HFFc6 (cell line): ENCODE measurements at regions not wholly inside any gene's neighbourhood (a gene's known extent, or its start where the extent isn't known, plus 50 kb on each side); places are given as distances from the start of the nearest gene placed in this dataset.
"Not testable (repeated sequence)": the region's sequence is repeated elsewhere in the genome, so short reads cannot be mapped to it uniquely, and the experiment has no call there.

Experiments
- DNase-seq: peaks from one replicate; pipeline ENCODE4 v3.0.0-alpha.2; 2018
- H3K27ac Mint-ChIP-seq: 2 replicates; pipeline ENCODE4 v1.8.0; 2020; ENCODE audit warnings: mild to moderate bottlenecking, mixed read lengths
- H3K27me3 Mint-ChIP-seq: 2 replicates; pipeline ENCODE4 v1.8.0; 2021; ENCODE audit warnings: mild to moderate bottlenecking, moderate library complexity, mixed read lengths; ENCODE audit not compliant: insufficient read depth
- H3K36me3 Mint-ChIP-seq: 2 replicates; pipeline ENCODE4 v1.8.0; 2021; ENCODE audit warnings: low read depth, mixed read lengths
- H3K4me1 Mint-ChIP-seq: 2 replicates; pipeline ENCODE4 v1.8.0; 2020; ENCODE audit warnings: low read depth, mixed read lengths
- H3K4me3 Mint-ChIP-seq: 2 replicates; pipeline ENCODE4 v1.8.0; 2020; ENCODE audit warnings: mild to moderate bottlenecking, moderate library complexity, mixed read lengths
- H3K9me3 Mint-ChIP-seq: 2 replicates; pipeline ENCODE4 v1.8.0; 2020; ENCODE audit warnings: mild to moderate bottlenecking, mixed read lengths
- CTCF ChIP-seq: fragments of 200-600 bp; sonication (generic); IDR thresholded peaks from 2 replicates; pipeline ENCODE4 v1.5.0; 2021; ENCODE audit warnings: antibody characterized with exemption, mild to moderate bottlenecking

- DNase-seq = no peak
- Mint-ChIP-seq H3K4me1 (no peaks in the 10 kb centered on the region), H3K27ac (no peak overlapping the region), H3K27me3 (peaks cover 6% of the 10 kb centered on the region; the same call in 1 of the 2 replicates), H3K4me3 (no peak overlapping the region), H3K36me3 (no peaks in the 10 kb centered on the region), H3K9me3 (no peaks in the 10 kb centered on the region)
- no peak for TF ChIP-seq CTCF
Measured at GRCh38 chr1:64410217-64410616, 59.7 kb upstream of the CACHD1 start.

GRCh38 chr1:64414855-64415546, 54.9 kb upstream of the CACHD1 start:
- H3K27ac Mint-ChIP-seq, H3K4me3 Mint-ChIP-seq, DNase-seq, H3K4me1 Mint-ChIP-seq, H3K36me3 Mint-ChIP-seq, H3K27me3 Mint-ChIP-seq, H3K9me3 Mint-ChIP-seq: not testable (repeated sequence)

- Mint-ChIP-seq H3K36me3 (no peaks in the 10 kb centered on the region), H3K27me3 (0 out of 2 replicates have a peak, but pooled peaks cover 2% of the 10 kb centered on the region), H3K27ac (no peak overlapping the region), H3K9me3 (no peaks in the 10 kb centered on the region), H3K4me1 (no peaks in the 10 kb centered on the region), H3K4me3 (no peak overlapping the region)
- DNase-seq = no peak
- TF ChIP-seq CTCF = no peak
Measured at GRCh38 chr1:64417803-64418202, 52.1 kb upstream of the CACHD1 start.
